HG02610 (cell line): ENCODE measurements at regions not wholly inside any gene's neighbourhood (a gene's known extent, or its start where the extent isn't known, plus 50 kb on each side); places are given as distances from the start of the nearest gene placed in this dataset.

ENCODE experiments used
- ATAC-seq: cut with Tn5 transposase; IDR thresholded peaks from one replicate; pipeline ENCODE4 v1.9.1; 2021; ENCODE audit warnings: mild to moderate bottlenecking, moderate library complexity; ENCODE audit not compliant: unreplicated experiment

DNA sequence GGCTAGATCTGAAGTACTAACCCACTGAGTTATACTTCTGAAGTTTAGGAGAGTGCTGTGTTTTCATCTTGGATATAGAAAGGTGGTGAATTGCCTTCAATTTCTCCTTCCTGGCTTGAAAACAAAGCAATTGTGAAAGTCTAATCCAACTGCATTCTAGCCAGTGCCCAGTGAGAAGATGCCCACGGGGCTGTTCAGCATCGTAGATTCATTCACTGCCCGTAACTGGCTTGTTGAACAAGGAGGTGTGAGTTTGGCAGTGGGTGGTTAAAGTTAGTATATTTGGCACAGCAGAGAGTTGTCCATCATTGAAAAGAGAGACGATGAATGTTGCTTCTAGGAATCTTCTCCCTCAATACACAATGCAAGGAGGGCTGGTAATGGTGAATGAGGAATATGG lies 82.3 kb upstream of the RND3 start:
- no peak for ATAC-seq

DNA sequence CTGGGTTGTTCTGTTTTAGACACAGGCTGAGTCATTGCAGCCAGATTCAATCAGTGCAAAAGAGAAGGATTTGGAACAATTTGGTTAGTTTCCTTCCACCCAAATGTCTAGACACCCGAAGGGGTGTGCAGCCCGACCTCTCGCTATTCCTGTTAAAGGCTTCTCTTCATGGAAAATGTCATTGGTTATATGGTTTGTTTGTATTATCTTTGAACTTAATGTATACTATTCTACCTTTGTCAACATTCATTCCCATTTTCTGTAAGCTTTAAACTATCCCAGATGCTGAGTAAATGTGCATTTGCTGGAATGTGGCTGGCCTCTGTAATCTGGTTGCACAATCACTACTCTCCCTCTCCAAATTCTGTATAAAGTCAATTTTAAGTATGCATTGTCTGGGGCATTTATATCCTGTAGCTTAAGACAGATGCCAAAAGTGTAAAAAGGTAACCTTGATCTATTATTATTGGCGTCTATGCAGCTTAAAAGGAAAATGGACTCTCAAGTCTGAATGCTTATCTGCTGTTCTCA lies 80.4 kb upstream of the RND3 start:
- ATAC-seq: no peak

- no peak for ATAC-seq
Observed at GRCh38 chr2:150566289-150566688, 78.8 kb upstream of the RND3 start.

DNA sequence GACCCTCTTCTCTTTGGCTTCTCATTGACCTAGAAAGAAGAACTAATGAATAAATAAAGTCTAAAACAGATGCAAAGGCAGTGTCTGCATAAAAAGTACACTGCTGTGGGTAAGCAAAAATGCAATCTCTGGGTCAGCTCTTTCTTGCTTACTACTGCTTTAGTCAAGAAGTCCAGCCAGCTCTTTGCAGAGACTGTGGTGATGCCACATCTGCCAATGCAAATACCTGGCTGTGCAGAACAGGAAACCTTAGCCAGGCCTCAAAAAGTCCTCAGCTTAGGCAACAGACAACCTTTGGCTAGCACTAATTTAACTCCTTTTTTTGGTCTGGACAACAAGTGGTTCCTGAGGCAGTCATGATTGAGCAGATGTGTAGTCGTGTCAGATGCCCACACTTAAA lies 73.6 kb upstream of the RND3 start:
- no peak for ATAC-seq

DNA sequence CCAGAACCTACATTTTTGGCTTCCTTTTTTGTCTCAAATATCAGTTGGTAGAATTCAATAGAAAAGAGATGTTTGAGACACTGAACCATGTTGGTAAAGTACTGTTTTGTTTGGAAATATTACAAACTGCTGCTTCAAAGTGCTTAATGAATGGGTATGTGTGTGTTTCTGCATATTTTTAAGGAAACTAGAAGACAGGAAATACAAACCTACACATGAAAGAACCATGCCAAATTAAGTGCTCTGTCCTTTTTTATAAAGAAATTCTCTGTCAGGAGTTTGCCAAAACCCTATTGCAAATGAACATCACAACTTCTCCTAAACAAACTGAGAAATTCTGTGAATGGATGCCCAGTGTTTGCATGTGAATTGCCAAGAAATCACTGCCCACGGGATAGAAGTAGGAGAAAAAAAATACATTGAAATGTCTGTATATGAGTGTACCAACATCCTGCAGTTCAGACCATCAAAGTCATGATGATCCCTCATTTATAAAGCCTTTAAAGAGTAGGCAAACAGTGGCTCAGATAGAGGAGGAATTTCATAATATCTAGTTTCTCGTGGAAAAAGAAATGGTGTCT lies 69.6 kb upstream of the RND3 start:
- no peak for ATAC-seq

DNA sequence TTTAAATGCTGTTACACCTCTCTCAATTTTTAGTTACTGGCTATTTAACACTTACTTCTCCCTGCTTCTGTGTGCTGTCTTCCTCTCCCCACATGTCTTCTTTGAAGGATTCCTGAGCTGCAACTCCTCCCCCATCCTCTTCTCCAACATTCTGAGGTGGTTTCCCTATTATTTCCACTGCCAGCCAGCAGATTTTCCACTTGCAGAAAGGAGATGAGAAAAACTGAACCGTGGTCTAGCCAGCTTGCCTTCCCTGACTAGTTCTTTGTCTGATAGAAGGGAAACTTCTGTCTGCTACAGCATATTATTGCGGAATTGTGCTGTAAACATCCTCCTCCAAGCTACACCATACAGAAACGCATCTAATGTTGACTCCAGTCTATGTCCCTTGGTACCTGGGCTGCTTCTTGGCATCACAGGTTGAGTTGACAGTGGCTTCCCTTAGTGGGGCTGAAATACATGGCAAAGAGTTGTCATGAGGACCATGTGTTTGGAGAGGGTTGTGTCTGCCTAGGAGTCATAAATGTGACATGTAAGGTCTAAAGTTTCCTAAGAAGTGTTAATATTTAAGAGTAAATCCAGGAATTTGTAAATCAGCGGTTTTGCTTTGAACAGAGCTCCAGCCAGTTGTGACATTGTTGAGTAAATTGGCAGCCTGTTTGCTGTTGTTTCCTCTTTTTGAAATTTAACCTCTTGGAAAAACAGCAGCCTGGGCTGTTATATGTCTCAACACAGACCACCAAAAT lies 68.3 kb upstream of the RND3 start:
- ATAC-seq: no peak

DNA sequence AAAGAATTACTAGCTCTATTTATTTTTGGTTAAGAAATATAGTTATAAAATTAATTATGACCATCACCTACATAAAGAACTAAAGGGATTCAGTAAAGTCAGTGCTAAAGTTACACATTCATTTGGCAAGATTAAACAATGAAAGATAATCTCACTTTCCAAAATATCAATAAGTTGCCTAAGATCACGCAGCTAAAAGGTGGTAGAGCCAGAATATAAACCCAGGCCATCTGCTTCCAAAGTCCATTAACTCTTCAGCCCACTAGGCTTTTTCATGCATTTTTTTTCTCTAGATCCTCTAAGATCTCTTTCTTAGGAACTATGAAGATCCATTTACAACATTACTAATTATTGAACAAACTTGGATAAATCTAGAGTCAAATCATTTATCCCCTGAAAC lies 66.6 kb upstream of the RND3 start:
- no peak for ATAC-seq

GRCh38 chr2:150552041-150552820 lies 64.8 kb upstream of the RND3 start:
- ATAC-seq: no peak

- ATAC-seq: no peak
Observed at GRCh38 chr2:150549381-150549780, 61.9 kb upstream of the RND3 start.

DNA sequence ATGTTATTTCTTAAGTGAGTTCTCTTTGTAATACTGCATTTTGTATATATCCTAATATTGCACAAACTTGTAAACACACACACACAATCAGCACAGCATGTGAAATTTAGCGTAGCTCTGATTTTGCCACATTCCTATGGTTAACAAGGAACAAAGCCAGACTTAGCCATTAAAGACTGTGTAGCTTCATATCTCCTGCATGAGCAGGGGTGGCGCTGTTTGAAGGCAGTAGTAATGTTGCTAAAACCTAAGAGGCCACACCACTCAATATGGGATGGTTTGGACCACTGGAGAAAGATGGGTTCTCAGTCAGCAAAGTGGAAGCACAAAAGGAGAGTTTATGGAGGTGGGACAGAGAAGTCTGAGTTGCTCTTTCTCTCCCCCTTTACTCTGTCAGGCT lies 61.1 kb upstream of the RND3 start:
- no peak for ATAC-seq

DNA sequence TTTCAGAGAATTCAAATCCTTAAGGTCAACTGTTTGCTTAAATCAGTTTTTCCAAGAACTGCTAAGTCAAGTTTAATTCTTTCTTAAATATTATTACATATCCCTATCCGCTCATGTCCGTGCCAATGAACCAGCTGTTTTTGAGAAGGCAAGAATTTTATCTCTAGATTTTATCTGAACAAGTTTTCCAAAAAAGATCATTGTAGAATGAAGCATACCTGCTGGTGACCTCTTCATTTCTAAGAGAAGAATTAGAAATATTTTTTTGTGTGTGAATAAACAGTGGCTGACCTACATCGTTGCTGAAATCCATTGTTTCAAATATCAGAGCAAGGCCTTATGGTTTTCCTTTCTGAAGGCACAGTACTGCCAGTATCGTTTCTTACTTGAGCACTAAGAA lies 58.4 kb upstream of the RND3 start:
- no peak for ATAC-seq

DNA sequence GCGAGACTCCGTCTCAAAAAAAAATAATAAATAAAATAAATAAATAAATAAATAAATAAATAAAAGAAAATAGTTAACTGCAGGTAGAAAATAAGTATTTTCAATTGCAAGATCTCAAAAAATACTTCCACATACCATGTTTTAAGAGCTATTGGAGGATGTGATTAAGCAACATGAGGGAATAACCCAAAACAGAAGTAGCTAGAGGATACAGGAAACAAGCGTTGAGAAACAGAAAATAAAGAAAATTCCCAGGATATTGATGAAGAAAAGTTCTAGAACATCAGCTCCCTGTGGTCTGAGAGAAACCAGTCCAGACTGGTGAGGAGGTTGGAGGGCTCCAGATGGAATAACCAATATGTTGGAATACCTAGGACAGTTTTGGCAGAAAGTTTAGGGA lies 57.3 kb upstream of the RND3 start:
- ATAC-seq: no peak

DNA sequence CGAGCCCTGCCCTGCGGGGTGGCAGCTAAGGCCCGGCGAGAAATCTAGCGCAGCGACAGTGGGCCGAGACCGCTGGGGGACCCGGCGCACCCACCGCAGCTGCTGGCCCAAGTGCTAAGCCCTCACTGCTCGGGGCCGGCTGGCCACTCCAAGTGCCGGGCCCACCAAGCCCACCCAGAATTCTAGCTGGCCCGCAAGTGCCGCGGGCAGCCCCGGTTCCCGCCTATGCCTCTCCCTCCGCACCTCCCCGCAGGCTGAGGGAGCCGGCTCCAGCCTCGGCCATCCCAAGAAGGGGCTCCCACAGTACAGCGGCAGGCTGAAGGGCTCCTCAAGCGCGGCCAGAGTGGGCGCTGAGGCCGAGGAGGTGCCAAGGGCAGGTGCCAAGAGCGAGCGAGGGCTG lies 55.2 kb upstream of the RND3 start:
- ATAC-seq: no peak

DNA sequence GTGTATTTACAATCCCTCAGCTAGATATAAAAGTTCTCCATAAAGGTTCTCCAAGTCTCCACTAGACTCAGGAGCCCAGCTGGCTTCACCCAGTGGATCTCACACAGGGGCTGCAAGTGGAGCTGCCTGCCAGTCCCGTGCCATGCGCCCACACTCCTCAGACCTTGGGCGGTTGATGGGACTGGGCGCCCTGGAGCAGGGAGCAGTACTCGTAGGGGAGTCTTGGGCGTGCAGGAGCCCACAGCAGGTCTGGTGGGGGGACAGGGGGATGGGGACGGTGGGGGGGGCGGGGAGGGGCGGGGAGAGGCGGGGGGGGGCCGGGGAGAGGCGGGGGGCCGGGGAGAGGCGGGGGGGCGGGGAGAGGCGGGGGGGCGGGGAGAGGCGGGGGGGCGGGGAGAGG lies 54.7 kb upstream of the RND3 start:
- no peak for ATAC-seq

- ATAC-seq: no peak
Observed at GRCh38 chr2:150538651-150539201, 51.3 kb upstream of the RND3 start.
